ENCODE measurements at regions not wholly inside any gene's neighbourhood (a gene's known extent, or its start where the extent isn't known, plus 50 kb on each side); places are given as distances from the start of the nearest gene placed in this dataset.

DNA sequence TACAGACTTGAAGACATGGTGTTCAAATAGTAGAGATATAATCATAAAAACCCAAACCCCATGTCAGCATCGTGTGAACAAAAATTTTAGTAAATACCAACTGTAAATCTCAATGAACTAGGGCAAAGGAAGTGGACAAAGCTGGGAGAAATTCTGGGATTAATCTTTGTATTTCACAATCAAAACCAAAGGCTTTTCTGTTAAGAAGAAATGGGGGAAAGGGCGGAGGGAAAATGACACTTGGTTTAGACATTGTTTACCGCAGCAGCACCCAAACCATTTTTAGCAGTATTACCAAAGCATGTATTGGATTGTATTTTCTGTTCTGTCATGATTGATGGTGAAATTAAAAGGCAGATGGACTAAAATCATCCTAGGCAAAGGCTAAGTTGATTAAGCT lies 134.2 kb upstream of the PRSS3 start:
- TF ChIP-seq, protein P1, sequence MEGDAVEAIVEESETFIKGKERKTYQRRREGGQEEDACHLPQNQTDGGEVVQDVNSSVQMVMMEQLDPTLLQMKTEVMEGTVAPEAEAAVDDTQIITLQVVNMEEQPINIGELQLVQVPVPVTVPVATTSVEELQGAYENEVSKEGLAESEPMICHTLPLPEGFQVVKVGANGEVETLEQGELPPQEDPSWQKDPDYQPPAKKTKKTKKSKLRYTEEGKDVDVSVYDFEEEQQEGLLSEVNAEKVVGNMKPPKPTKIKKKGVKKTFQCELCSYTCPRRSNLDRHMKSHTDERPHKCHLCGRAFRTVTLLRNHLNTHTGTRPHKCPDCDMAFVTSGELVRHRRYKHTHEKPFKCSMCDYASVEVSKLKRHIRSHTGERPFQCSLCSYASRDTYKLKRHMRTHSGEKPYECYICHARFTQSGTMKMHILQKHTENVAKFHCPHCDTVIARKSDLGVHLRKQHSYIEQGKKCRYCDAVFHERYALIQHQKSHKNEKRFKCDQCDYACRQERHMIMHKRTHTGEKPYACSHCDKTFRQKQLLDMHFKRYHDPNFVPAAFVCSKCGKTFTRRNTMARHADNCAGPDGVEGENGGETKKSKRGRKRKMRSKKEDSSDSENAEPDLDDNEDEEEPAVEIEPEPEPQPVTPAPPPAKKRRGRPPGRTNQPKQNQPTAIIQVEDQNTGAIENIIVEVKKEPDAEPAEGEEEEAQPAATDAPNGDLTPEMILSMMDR (CRISPR knock-in tag; IDR thresholded peaks at IDR 0.05) = no peak
- TF ChIP-seq, protein P2, sequence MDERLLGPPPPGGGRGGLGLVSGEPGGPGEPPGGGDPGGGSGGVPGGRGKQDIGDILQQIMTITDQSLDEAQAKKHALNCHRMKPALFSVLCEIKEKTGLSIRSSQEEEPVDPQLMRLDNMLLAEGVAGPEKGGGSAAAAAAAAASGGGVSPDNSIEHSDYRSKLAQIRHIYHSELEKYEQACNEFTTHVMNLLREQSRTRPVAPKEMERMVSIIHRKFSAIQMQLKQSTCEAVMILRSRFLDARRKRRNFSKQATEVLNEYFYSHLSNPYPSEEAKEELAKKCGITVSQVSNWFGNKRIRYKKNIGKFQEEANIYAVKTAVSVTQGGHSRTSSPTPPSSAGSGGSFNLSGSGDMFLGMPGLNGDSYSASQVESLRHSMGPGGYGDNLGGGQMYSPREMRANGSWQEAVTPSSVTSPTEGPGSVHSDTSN (CRISPR knock-in tag; IDR thresholded peaks at IDR 0.05) = no peak
- TF ChIP-seq IRF2 (CRISPR knock-in tag; IDR thresholded peaks at IDR 0.05) (no peak), NFE2L1 (CRISPR knock-in tag; IDR thresholded peaks at IDR 0.05; ENCODE audit: borderline replicate concordance) (no peak), MTA1 (CRISPR knock-in tag; IDR thresholded peaks at IDR 0.05; ENCODE audit: borderline replicate concordance) (no peak), ZNF468 (CRISPR knock-in tag; IDR thresholded peaks at IDR 0.05) (no peak), FOSL2 (CRISPR knock-in tag; IDR thresholded peaks at IDR 0.05) (no peak), CEBPB (IDR thresholded peaks at IDR 0.05; ENCODE audit: borderline replicate concordance, low read depth, low read length) (no peak), ZNF12 (CRISPR knock-in tag; IDR thresholded peaks at IDR 0.05) (no peak)
- TF ChIP-seq, protein P3, sequence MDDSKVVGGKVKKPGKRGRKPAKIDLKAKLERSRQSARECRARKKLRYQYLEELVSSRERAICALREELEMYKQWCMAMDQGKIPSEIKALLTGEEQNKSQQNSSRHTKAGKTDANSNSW (CRISPR knock-in tag; IDR thresholded peaks at IDR 0.05; ENCODE audit: borderline replicate concordance) = no peak
- TF ChIP-seq, protein P4, sequence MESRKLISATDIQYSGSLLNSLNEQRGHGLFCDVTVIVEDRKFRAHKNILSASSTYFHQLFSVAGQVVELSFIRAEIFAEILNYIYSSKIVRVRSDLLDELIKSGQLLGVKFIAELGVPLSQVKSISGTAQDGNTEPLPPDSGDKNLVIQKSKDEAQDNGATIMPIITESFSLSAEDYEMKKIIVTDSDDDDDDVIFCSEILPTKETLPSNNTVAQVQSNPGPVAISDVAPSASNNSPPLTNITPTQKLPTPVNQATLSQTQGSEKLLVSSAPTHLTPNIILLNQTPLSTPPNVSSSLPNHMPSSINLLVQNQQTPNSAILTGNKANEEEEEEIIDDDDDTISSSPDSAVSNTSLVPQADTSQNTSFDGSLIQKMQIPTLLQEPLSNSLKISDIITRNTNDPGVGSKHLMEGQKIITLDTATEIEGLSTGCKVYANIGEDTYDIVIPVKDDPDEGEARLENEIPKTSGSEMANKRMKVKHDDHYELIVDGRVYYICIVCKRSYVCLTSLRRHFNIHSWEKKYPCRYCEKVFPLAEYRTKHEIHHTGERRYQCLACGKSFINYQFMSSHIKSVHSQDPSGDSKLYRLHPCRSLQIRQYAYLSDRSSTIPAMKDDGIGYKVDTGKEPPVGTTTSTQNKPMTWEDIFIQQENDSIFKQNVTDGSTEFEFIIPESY (CRISPR knock-in tag; IDR thresholded peaks at IDR 0.05) = no peak
- TF ChIP-seq, protein P5, sequence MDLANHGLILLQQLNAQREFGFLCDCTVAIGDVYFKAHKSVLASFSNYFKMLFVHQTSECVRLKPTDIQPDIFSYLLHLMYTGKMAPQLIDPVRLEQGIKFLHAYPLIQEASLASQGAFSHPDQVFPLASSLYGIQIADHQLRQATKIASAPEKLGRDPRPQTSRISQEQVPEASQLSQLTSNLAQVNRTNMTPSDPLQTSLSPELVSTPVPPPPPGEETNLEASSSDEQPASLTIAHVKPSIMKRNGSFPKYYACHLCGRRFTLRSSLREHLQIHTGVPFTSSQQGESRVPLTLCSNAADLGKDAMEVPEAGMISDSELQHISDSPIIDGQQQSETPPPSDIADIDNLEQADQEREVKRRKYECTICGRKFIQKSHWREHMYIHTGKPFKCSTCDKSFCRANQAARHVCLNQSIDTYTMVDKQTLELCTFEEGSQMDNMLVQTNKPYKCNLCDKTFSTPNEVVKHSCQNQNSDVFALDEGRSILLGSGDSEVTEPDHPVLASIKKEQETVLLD (CRISPR knock-in tag; IDR thresholded peaks at IDR 0.05; ENCODE audit: low read depth) = no peak
- TF ChIP-seq, protein P6, sequence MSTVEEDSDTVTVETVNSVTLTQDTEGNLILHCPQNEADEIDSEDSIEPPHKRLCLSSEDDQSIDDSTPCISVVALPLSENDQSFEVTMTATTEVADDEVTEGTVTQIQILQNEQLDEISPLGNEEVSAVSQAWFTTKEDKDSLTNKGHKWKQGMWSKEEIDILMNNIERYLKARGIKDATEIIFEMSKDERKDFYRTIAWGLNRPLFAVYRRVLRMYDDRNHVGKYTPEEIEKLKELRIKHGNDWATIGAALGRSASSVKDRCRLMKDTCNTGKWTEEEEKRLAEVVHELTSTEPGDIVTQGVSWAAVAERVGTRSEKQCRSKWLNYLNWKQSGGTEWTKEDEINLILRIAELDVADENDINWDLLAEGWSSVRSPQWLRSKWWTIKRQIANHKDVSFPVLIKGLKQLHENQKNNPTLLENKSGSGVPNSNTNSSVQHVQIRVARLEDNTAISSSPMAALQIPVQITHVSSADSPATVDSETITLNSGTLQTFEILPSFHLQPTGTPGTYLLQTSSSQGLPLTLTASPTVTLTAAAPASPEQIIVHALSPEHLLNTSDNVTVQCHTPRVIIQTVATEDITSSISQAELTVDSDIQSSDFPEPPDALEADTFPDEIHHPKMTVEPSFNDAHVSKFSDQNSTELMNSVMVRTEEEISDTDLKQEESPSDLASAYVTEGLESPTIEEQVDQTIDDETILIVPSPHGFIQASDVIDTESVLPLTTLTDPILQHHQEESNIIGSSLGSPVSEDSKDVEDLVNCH (CRISPR knock-in tag; IDR thresholded peaks at IDR 0.05) = no peak

Measured in HepG2 (cell line).